ENCODE measurements at regions not wholly inside any gene's neighbourhood (a gene's known extent, or its start where the extent isn't known, plus 50 kb on each side); places are given as distances from the start of the nearest gene placed in this dataset.
A peak's percentile ranks its signal among the peaks of the same experiment; 100 is the strongest.

- CTCF ChIA-PET, result no interaction called here
Observed at GRCh38 chr1:187648091-187648490, 819.3 kb downstream of the PLA2G4A start.

DNA sequence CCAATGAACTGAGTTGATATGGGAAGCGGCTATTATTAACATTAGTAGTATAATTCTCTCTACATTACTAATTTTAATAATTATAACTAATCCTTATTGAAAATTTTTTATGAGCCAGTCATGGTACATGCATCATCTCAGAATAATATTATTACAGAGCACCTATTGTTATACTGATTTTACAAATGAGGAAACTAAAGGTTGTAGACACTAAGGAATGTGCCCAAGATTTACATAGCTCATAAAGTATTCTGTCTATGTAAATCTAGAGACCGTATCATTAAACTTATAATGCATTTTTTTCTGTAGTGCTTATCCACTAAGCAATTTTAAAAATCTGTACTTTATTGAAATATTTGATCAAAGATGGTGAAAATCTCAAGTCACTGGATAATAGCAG is 825.9 kb downstream of the PLA2G4A start:
- ChIA-PET POLR2A (no interaction called here), CTCF (no interaction called here)
- DNase-seq (ENCODE audit: low read depth, low spot score), result no peak
- H3K4me3 ChIP-seq (ENCODE audit: low read depth, low read length), result no peak overlapping the region
- no peak for TF ChIP-seq CTCF (IDR thresholded peaks at IDR 0.05; ENCODE audit: insufficient read depth, low read length, missing control alignments)

More at GRCh38 chr1:187648091-187648490, 819.3 kb downstream of the PLA2G4A start:
- no peak for DNase-seq (ENCODE audit: low read depth, low spot score)
- POLR2A ChIA-PET, result no interaction called here
- no peak overlapping the region for H3K4me3 ChIP-seq (ENCODE audit: low read depth, low read length)
- no peak for TF ChIP-seq CTCF (IDR thresholded peaks at IDR 0.05; ENCODE audit: insufficient read depth, low read length, missing control alignments)

DNA sequence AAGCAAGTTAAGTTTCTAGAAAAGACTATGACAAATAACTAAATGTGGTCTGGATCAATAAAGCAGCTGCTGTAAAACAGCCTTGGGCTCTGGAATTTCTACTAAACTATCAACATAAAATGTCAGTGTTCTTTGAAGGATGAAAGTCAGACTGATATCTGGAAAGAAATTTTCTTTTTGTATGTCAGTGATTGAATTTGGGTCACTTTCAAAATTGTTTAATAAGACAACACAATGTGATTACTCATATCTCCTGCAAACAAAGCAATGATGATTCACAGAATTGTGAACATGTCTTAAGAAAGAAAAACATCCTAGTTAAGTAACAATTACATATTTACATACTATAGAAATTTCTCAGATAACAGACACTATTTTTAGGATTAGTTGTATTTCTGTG is 826.4 kb downstream of the PLA2G4A start:
- ChIA-PET POLR2A (no interaction called here), CTCF (no interaction called here)
- H3K4me3 ChIP-seq (ENCODE audit: low read depth, low read length), result no peak overlapping the region
- DNase-seq (ENCODE audit: low read depth, low spot score), result no peak
- TF ChIP-seq CTCF (IDR thresholded peaks at IDR 0.05; ENCODE audit: insufficient read depth, low read length, missing control alignments), result no peak

DNA sequence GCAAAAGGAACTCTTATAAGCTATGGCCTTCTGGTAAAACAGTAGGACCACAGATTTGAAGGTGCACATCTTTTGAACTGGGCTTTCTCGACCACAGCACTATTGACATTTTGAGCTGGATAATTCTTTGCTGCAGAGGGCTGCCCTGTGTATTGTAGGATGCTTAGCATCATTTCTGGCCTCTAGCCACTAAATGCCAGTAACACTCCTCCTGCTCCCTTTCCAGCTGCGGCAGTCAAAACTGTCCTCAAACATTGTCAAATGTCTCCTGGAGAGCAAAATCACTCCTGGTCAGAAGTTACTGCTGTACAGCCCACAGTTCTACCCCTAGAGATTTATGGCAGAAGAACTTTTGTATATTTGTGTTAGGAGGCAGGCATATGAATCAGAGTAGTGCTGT is 836.7 kb downstream of the PLA2G4A start:
- CTCF ChIA-PET, result no interaction called here

GRCh38 chr1:187680823-187681222 is 852.1 kb downstream of the PLA2G4A start:
- ChIA-PET POLR2A (no interaction called here), CTCF (no interaction called here)
- H3K4me3 ChIP-seq (ENCODE audit: low read depth, low read length), result no peak overlapping the region
- DNase-seq (ENCODE audit: low read depth, low spot score), result peak; percentile 87
- TF ChIP-seq CTCF (IDR thresholded peaks at IDR 0.05; ENCODE audit: insufficient read depth, low read length, missing control alignments), result no peak

More for the DNA sequence above, 836.7 kb downstream of the PLA2G4A start:
- DNase-seq (ENCODE audit: low read depth, low spot score), result no peak
- no peak for TF ChIP-seq CTCF (IDR thresholded peaks at IDR 0.05; ENCODE audit: insufficient read depth, low read length, missing control alignments)
- H3K4me3 ChIP-seq (ENCODE audit: low read depth, low read length), result no peak overlapping the region
- POLR2A ChIA-PET, result no interaction called here

DNA sequence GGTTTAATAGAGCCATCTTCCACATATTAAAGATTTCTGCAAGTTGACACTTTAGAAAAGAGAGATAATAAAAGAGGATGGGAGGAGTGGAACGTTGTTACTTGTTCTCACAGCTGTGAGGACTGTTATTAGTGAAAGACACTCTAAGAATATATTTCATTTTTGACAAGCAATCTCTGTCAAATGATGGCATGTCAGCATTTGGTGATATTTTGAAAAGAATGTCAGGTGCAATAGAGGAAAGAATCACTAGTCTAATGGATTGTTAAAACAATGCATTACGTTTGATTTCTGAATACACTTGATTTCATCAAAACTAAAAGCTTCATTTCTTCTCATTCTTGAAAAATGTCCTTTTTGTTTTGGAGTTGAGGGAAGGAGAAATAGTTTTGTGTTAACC is 853.4 kb downstream of the PLA2G4A start:
- CTCF ChIA-PET, result no interaction called here
- TF ChIP-seq CTCF (IDR thresholded peaks at IDR 0.05; ENCODE audit: insufficient read depth, low read length, missing control alignments), result no peak
- H3K4me3 ChIP-seq (ENCODE audit: low read depth, low read length), result no peak overlapping the region
- POLR2A ChIA-PET, result no interaction called here
- DNase-seq (ENCODE audit: low read depth, low spot score), result no peak
